ENCODE measurements at regions not wholly inside any gene's neighbourhood (a gene's known extent, or its start where the extent isn't known, plus 50 kb on each side); places are given as distances from the start of the nearest gene placed in this dataset.

DNA sequence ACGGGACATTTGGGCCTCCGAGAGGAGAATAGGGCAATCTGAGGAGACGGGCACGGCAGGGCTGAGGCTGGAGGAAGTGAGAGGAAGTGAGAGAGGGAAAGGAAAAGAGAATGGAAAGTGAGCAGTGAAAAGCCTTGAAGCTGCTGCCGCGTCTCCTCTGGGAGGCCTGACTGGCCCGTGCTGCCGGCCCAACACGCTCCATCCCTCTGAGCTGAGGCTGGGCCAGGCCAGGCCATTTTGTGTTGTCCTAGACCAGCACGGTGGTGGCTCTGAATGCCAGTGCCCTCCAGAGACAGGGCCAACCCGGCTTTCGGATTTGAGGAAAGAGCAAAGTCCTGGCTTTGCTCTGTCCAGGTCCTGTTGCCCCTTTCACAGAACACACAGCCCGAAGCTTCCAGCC, 361.1 kb upstream of the SHH start:
- TF ChIP-seq, protein P1, sequence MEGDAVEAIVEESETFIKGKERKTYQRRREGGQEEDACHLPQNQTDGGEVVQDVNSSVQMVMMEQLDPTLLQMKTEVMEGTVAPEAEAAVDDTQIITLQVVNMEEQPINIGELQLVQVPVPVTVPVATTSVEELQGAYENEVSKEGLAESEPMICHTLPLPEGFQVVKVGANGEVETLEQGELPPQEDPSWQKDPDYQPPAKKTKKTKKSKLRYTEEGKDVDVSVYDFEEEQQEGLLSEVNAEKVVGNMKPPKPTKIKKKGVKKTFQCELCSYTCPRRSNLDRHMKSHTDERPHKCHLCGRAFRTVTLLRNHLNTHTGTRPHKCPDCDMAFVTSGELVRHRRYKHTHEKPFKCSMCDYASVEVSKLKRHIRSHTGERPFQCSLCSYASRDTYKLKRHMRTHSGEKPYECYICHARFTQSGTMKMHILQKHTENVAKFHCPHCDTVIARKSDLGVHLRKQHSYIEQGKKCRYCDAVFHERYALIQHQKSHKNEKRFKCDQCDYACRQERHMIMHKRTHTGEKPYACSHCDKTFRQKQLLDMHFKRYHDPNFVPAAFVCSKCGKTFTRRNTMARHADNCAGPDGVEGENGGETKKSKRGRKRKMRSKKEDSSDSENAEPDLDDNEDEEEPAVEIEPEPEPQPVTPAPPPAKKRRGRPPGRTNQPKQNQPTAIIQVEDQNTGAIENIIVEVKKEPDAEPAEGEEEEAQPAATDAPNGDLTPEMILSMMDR (IDR thresholded peaks at IDR 0.05; ENCODE audit: low read depth, low read length, poor library complexity, severe bottlenecking): no peak
- TF ChIP-seq EZH2phosphoT487 (IDR thresholded peaks at IDR 0.05; ENCODE audit: borderline replicate concordance, low read length): no peak

Measured in DOHH2 (cell line).